GM21381 (cell line): ENCODE measurements at regions not wholly inside any gene's neighbourhood (a gene's known extent, or its start where the extent isn't known, plus 50 kb on each side); places are given as distances from the start of the nearest gene placed in this dataset.

Experiments used
- ATAC-seq: cut with Tn5 transposase; IDR thresholded peaks from one replicate; pipeline ENCODE4 v1.9.1; 2021; ENCODE audit warnings: mild to moderate bottlenecking, moderate library complexity; ENCODE audit not compliant: unreplicated experiment

GRCh38 chr1:201681375-201681774 is 142.4 kb downstream of the NAV1 start:
- ATAC-seq: no peak

- ATAC-seq: no peak
Observed at GRCh38 chr1:201682964-201683363, 144.0 kb downstream of the NAV1 start.

GRCh38 chr1:201683397-201683796 is 144.5 kb downstream of the NAV1 start:
- ATAC-seq: no peak

GRCh38 chr1:201685485-201685884 is 143.5 kb upstream of the IPO9 start:
- ATAC-seq: no peak

- no peak for ATAC-seq
Observed at GRCh38 chr1:201686714-201687455, 142.1 kb upstream of the IPO9 start.

- ATAC-seq: no peak
Observed at GRCh38 chr1:201688514-201688913, 140.4 kb upstream of the IPO9 start.

- ATAC-seq: no peak
Observed at GRCh38 chr1:201689647-201690046, 139.3 kb upstream of the IPO9 start.

GRCh38 chr1:201690528-201690927 is 138.4 kb upstream of the IPO9 start:
- no peak for ATAC-seq

GRCh38 chr1:201691716-201692554 is 137.0 kb upstream of the IPO9 start:
- ATAC-seq: no peak

- no peak for ATAC-seq
Observed at GRCh38 chr1:201692555-201693394, 136.2 kb upstream of the IPO9 start.

- no peak for ATAC-seq
Observed at GRCh38 chr1:201693890-201694607, 134.9 kb upstream of the IPO9 start.

- no peak for ATAC-seq
Observed at GRCh38 chr1:201694608-201695335, 134.2 kb upstream of the IPO9 start.

GRCh38 chr1:201695607-201696006 is 133.3 kb upstream of the IPO9 start:
- no peak for ATAC-seq

GRCh38 chr1:201696217-201696761 is 132.7 kb upstream of the IPO9 start:
- ATAC-seq: no peak

- ATAC-seq: no peak
Observed at GRCh38 chr1:201697174-201697573, 131.8 kb upstream of the IPO9 start.

- no peak for ATAC-seq
Observed at GRCh38 chr1:201701831-201702230, 127.1 kb upstream of the IPO9 start.

GRCh38 chr1:201702936-201703335 is 126.0 kb upstream of the IPO9 start:
- no peak for ATAC-seq

- peak; percentile 55 for ATAC-seq
Observed at GRCh38 chr1:201703621-201704438, 125.1 kb upstream of the IPO9 start.

- no peak for ATAC-seq
Observed at GRCh38 chr1:201704439-201704792, 124.5 kb upstream of the IPO9 start.
